Osteoblast (primary cell): ENCODE measurements at regions not wholly inside any gene's neighbourhood (a gene's known extent, or its start where the extent isn't known, plus 50 kb on each side); places are given as distances from the start of the nearest gene placed in this dataset.

Experiments
- DNase-seq: peaks from one replicate; pipeline ENCODE4 v3.0.0; 2011; ENCODE audit warnings: low spot score, mixed read lengths; ENCODE audit not compliant: insufficient read length; ENCODE audit errors: missing footprints
- H2AFZ ChIP-seq: 2 replicates; pipeline ENCODE4 v1.6.0; 2011; ENCODE audit warnings: mild to moderate bottlenecking, low read length
- H3K27ac ChIP-seq: 2 replicates; pipeline ENCODE4 v1.5.1; 2011; ENCODE audit warnings: mild to moderate bottlenecking, low read depth, low read length, moderate library complexity
- H3K27me3 ChIP-seq: 2 replicates; pipeline ENCODE4 v1.6.0; 2012; ENCODE audit warnings: mild to moderate bottlenecking, control low read depth, inconsistent platforms, low read length, moderate library complexity; ENCODE audit not compliant: insufficient read depth
- H3K36me3 ChIP-seq: 2 replicates; pipeline ENCODE4 v1.5.1; 2011; ENCODE audit warnings: mild to moderate bottlenecking, low read length, control low read depth, moderate library complexity; ENCODE audit not compliant: insufficient read depth
- H3K4me1 ChIP-seq: 2 replicates; pipeline ENCODE4 v1.5.1; 2011; ENCODE audit warnings: mild to moderate bottlenecking, low read length, control low read depth, moderate library complexity; ENCODE audit not compliant: insufficient read depth
- H3K4me2 ChIP-seq: 2 replicates; pipeline ENCODE4 v1.6.0; 2011; ENCODE audit warnings: mild to moderate bottlenecking, low read length; ENCODE audit not compliant: insufficient read depth
- H3K4me3 ChIP-seq: fragments of 200-600 bp; sonication (generic); 3 replicates; pipeline ENCODE4 v1.5.1; 2012; ENCODE audit warnings: mild to moderate bottlenecking, low read length, inconsistent platforms; ENCODE audit not compliant: insufficient read depth
- H3K79me2 ChIP-seq: 2 replicates; pipeline ENCODE4 v1.6.0; 2012; ENCODE audit warnings: mild to moderate bottlenecking, low read length, control low read depth, inconsistent platforms; ENCODE audit not compliant: insufficient read depth
- H3K9me3 ChIP-seq: 2 replicates; pipeline ENCODE4 v1.5.1; 2011; ENCODE audit warnings: low read depth, low read length, control low read depth
- H4K20me1 ChIP-seq: 2 replicates; pipeline ENCODE4 v1.6.0; 2012; ENCODE audit warnings: mild to moderate bottlenecking, low read length, control low read depth; ENCODE audit not compliant: insufficient read depth
- CTCF ChIP-seq: IDR thresholded peaks from 2 replicates; pipeline ENCODE4 v1.5.1; 2011; ENCODE audit warnings: mild to moderate bottlenecking, low read depth, low read length, moderate library complexity; ENCODE audit errors: extremely low read depth

GRCh38 chr11:105447936-105448702, 161.8 kb upstream of the GRIA4 start:
- Histone ChIP-seq H2AFZ (no peak overlapping the region), H3K79me2 (no peaks in the 10 kb centered on the region), H3K9me3 (no peaks in the 10 kb centered on the region), H3K27ac (no peak overlapping the region), H4K20me1 (no peaks in the 10 kb centered on the region), H3K27me3 (no peaks in the 10 kb centered on the region), H3K4me2 (no peak overlapping the region), H3K36me3 (no peaks in the 10 kb centered on the region), H3K4me1 (no peaks in the 10 kb centered on the region), H3K4me3 (no peak overlapping the region)
- DNase-seq = no peak
- TF ChIP-seq CTCF = no peak

GRCh38 chr11:105443623-105444022, 166.2 kb upstream of the GRIA4 start:
- Histone ChIP-seq H3K36me3 (no peaks in the 10 kb centered on the region), H3K4me2 (no peak overlapping the region), H3K9me3 (no peaks in the 10 kb centered on the region), H3K27me3 (no peaks in the 10 kb centered on the region), H2AFZ (no peak overlapping the region), H3K4me1 (no peaks in the 10 kb centered on the region), H3K4me3 (no peak overlapping the region), H3K27ac (no peak overlapping the region), H3K79me2 (no peaks in the 10 kb centered on the region), H4K20me1 (no peaks in the 10 kb centered on the region)
- TF ChIP-seq CTCF = no peak
- no peak for DNase-seq

- Histone ChIP-seq H3K36me3 (no peaks in the 10 kb centered on the region), H3K27me3 (no peaks in the 10 kb centered on the region), H3K9me3 (no peaks in the 10 kb centered on the region), H3K4me3 (no peak overlapping the region), H3K27ac (no peak overlapping the region), H3K79me2 (no peaks in the 10 kb centered on the region), H2AFZ (no peak overlapping the region), H3K4me1 (no peaks in the 10 kb centered on the region), H4K20me1 (no peaks in the 10 kb centered on the region), H3K4me2 (no peak overlapping the region)
- DNase-seq = no peak
- TF ChIP-seq CTCF = no peak
Observed at GRCh38 chr11:105432241-105432995, 177.5 kb upstream of the GRIA4 start.

GRCh38 chr11:105429096-105429910, 180.6 kb upstream of the GRIA4 start:
- Histone ChIP-seq H2AFZ (no peak overlapping the region), H3K4me3 (no peak overlapping the region), H3K79me2 (no peaks in the 10 kb centered on the region), H3K4me2 (no peak overlapping the region), H3K27me3 (no peaks in the 10 kb centered on the region), H3K27ac (no peak overlapping the region), H3K4me1 (no peaks in the 10 kb centered on the region), H3K9me3 (no peaks in the 10 kb centered on the region), H4K20me1 (no peaks in the 10 kb centered on the region), H3K36me3 (no peaks in the 10 kb centered on the region)
- DNase-seq = no peak
- TF ChIP-seq CTCF = no peak
